ENCODE measurements at regions not wholly inside any gene's neighbourhood (a gene's known extent, or its start where the extent isn't known, plus 50 kb on each side); places are given as distances from the start of the nearest gene placed in this dataset.

DNA sequence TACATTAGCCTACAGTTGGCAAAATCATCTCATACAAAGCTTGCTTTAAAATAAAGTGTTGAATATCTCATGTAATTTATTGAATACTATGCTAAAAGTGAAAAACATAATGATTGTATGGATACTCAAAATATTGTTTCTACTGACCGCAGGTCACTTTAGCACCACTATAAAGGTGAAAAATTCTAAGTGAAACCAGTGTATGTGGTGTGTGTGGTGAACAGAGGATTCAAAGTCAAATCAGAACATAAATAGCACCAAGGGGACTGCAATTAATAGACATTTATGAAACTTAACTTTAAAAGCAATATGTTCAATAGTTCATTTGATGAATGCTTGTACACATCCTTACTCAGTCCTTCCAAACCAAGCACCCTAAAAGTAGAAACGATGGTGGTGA lies 145.8 kb downstream of the AKAIN1 start (continued):
- no peak for TF ChIP-seq MEF2A (IDR thresholded peaks at IDR 0.05; ENCODE audit: control insufficient read depth, low read depth, low read length)
- TF ChIP-seq SMARCA4 (IDR thresholded peaks at IDR 0.05) = no peak
- TF ChIP-seq, protein P1, sequence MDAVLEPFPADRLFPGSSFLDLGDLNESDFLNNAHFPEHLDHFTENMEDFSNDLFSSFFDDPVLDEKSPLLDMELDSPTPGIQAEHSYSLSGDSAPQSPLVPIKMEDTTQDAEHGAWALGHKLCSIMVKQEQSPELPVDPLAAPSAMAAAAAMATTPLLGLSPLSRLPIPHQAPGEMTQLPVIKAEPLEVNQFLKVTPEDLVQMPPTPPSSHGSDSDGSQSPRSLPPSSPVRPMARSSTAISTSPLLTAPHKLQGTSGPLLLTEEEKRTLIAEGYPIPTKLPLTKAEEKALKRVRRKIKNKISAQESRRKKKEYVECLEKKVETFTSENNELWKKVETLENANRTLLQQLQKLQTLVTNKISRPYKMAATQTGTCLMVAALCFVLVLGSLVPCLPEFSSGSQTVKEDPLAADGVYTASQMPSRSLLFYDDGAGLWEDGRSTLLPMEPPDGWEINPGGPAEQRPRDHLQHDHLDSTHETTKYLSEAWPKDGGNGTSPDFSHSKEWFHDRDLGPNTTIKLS (IDR thresholded peaks at IDR 0.05; ENCODE audit: borderline replicate concordance, low read depth) = no peak
- TF ChIP-seq, protein P2, sequence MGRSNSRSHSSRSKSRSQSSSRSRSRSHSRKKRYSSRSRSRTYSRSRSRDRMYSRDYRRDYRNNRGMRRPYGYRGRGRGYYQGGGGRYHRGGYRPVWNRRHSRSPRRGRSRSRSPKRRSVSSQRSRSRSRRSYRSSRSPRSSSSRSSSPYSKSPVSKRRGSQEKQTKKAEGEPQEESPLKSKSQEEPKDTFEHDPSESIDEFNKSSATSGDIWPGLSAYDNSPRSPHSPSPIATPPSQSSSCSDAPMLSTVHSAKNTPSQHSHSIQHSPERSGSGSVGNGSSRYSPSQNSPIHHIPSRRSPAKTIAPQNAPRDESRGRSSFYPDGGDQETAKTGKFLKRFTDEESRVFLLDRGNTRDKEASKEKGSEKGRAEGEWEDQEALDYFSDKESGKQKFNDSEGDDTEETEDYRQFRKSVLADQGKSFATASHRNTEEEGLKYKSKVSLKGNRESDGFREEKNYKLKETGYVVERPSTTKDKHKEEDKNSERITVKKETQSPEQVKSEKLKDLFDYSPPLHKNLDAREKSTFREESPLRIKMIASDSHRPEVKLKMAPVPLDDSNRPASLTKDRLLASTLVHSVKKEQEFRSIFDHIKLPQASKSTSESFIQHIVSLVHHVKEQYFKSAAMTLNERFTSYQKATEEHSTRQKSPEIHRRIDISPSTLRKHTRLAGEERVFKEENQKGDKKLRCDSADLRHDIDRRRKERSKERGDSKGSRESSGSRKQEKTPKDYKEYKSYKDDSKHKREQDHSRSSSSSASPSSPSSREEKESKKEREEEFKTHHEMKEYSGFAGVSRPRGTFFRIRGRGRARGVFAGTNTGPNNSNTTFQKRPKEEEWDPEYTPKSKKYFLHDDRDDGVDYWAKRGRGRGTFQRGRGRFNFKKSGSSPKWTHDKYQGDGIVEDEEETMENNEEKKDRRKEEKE (IDR thresholded peaks at IDR 0.05; ENCODE audit: borderline replicate concordance in 1 of 2, control insufficient read depth in 1 of 2, low read depth in 2 of 2, low read length in 1 of 2) = no peak
- TF ChIP-seq PRMT5 (CRISPR knock-in tag; IDR thresholded peaks at IDR 0.05) = no peak
- TF ChIP-seq KDM1A (IDR thresholded peaks at IDR 0.05) = no peak

DNA sequence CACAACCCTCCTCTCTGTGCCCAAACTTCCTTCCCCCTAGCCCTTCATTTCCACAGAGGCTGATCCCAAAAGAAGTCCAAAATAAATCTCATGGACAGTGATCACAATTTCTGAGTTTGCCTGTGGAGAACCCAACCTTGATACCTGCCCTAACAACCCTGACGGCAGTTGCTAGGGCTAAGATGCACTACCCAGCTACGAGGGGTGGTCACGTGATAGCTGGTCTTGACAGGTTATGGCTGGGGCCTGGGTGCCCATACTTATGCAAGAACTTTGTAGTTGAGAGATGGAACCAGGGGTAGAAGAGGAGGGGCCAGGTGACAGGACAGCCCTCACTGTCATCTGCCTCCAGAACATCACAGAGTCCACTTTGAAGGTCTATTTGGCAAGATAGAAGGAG lies 147.9 kb downstream of the AKAIN1 start:
- Histone ChIP-seq H2AFZ (ENCODE audit: low read depth, low read length) (no peak overlapping the region), H4K20me1 (replicated peaks; ENCODE audit: control insufficient read depth, insufficient read depth, low read length) (no peaks in the 10 kb centered on the region), H3K27me3 (ENCODE audit: control insufficient read depth in 2 of 2, insufficient read depth in 2 of 2, low read length in 2 of 2) (no peaks in the 10 kb centered on the region), H3K4me1 (replicated peaks in 1 of 2; ENCODE audit: control insufficient read depth in 2 of 2, insufficient read depth in 2 of 2, low read length in 2 of 2) (no peaks in the 10 kb centered on the region), H3K27ac (ENCODE audit: extremely low read depth, low read depth, low read length) (no peak overlapping the region), H3K4me2 (ENCODE audit: insufficient read depth, low read length) (no peak overlapping the region), H3K9ac (ENCODE audit: insufficient read depth in 1 of 2, low read depth in 2 of 2, low read length in 2 of 2) (no peak overlapping the region), H3K9me1 (ENCODE audit: control insufficient read depth, insufficient read depth, low read length) (no peaks in the 10 kb centered on the region), H3K9me3 (replicated peaks; ENCODE audit: control insufficient read depth, insufficient read depth, low read depth, low read length) (no peaks in the 10 kb centered on the region), H3K36me3 (ENCODE audit: control insufficient read depth, insufficient read depth, low read length) (no peaks in the 10 kb centered on the region), H3K4me3 (no peak overlapping the region), H3K79me2 (ENCODE audit: control insufficient read depth, insufficient read depth, low read length) (no peaks in the 10 kb centered on the region)
- intact Hi-C loops (cut with micrococcal nuclease) = no loop called here
- in situ Hi-C loops (cut with MboI) = no loop called here
- ATAC-seq (no peak), DNase-seq (ENCODE audit: extremely low read depth in 1 of 4, low spot score in 3 of 4) (no peak), FAIRE-seq (no peak)
- 0% methylated on average over 3 of the region's 3 CpGs for whole genome bisulfite sequencing (ENCODE audit: insufficient coverage, low coverage, missing lambda C conversion rate)
- CTCF ChIA-PET (ENCODE audit: low intra/inter-chr PET ratio) = no interaction called here
- no TSS peak for BruUV-seq (replicated peaks)
- POLR2A ChIA-PET = no interaction called here
- TF ChIP-seq, protein P3, sequence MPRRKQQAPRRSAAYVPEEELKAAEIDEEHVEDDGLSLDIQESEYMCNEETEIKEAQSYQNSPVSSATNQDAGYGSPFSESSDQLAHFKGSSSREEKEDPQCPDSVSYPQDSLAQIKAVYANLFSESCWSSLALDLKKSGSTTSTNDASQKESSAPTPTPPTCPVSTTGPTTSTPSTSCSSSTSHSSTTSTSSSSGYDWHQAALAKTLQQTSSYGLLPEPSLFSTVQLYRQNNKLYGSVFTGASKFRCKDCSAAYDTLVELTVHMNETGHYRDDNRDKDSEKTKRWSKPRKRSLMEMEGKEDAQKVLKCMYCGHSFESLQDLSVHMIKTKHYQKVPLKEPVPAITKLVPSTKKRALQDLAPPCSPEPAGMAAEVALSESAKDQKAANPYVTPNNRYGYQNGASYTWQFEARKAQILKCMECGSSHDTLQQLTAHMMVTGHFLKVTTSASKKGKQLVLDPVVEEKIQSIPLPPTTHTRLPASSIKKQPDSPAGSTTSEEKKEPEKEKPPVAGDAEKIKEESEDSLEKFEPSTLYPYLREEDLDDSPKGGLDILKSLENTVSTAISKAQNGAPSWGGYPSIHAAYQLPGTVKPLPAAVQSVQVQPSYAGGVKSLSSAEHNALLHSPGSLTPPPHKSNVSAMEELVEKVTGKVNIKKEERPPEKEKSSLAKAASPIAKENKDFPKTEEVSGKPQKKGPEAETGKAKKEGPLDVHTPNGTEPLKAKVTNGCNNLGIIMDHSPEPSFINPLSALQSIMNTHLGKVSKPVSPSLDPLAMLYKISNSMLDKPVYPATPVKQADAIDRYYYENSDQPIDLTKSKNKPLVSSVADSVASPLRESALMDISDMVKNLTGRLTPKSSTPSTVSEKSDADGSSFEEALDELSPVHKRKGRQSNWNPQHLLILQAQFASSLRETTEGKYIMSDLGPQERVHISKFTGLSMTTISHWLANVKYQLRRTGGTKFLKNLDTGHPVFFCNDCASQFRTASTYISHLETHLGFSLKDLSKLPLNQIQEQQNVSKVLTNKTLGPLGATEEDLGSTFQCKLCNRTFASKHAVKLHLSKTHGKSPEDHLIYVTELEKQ (CRISPR knock-in tag; IDR thresholded peaks at IDR 0.05) = no peak
- no peak for TF ChIP-seq ZNF347 (CRISPR knock-in tag; IDR thresholded peaks at IDR 0.05; ENCODE audit: low read depth)
- TF ChIP-seq, protein P4, sequence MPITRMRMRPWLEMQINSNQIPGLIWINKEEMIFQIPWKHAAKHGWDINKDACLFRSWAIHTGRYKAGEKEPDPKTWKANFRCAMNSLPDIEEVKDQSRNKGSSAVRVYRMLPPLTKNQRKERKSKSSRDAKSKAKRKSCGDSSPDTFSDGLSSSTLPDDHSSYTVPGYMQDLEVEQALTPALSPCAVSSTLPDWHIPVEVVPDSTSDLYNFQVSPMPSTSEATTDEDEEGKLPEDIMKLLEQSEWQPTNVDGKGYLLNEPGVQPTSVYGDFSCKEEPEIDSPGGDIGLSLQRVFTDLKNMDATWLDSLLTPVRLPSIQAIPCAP (CRISPR knock-in tag; IDR thresholded peaks at IDR 0.05; ENCODE audit: borderline replicate concordance) = no peak
- TF ChIP-seq, protein P5, sequence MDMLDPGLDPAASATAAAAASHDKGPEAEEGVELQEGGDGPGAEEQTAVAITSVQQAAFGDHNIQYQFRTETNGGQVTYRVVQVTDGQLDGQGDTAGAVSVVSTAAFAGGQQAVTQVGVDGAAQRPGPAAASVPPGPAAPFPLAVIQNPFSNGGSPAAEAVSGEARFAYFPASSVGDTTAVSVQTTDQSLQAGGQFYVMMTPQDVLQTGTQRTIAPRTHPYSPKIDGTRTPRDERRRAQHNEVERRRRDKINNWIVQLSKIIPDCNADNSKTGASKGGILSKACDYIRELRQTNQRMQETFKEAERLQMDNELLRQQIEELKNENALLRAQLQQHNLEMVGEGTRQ (CRISPR knock-in tag; IDR thresholded peaks at IDR 0.05) = 0 out of 2 replicates have a peak, but pooled peaks have one; percentile 9
